ENCODE measurements at regions not wholly inside any gene's neighbourhood (a gene's known extent, or its start where the extent isn't known, plus 50 kb on each side); places are given as distances from the start of the nearest gene placed in this dataset.
A peak's percentile ranks its signal among the peaks of the same experiment; 100 is the strongest.

GRCh38 chr11:70742553-70743291 lies 344.4 kb downstream of the CTTN start:
- no peak for DNase-seq (ENCODE audit: low spot score)

GRCh38 chr11:70743329-70743728 lies 345.0 kb downstream of the CTTN start:
- DNase-seq (ENCODE audit: low spot score): no peak

GRCh38 chr11:70743941-70744351 lies 345.6 kb downstream of the CTTN start:
- no peak for DNase-seq (ENCODE audit: low spot score)

- no peak for DNase-seq (ENCODE audit: low spot score)
Observed at GRCh38 chr11:70744396-70745185, 346.3 kb downstream of the CTTN start.

GRCh38 chr11:70745451-70745850 lies 347.1 kb downstream of the CTTN start:
- no peak for DNase-seq (ENCODE audit: low spot score)

- DNase-seq (ENCODE audit: low spot score): no peak
Observed at GRCh38 chr11:70745941-70746340, 347.6 kb downstream of the CTTN start.

GRCh38 chr11:70746351-70746750 lies 348.0 kb downstream of the CTTN start:
- no peak for DNase-seq (ENCODE audit: low spot score)

- no peak for DNase-seq (ENCODE audit: low spot score)
Observed at GRCh38 chr11:70747285-70747684, 349.0 kb downstream of the CTTN start.

GRCh38 chr11:70747921-70748320 lies 349.6 kb downstream of the CTTN start:
- no peak for DNase-seq (ENCODE audit: low spot score)

- DNase-seq (ENCODE audit: low spot score): no peak
Observed at GRCh38 chr11:70751142-70751734, 352.9 kb downstream of the CTTN start.

GRCh38 chr11:70755410-70756158 lies 357.3 kb downstream of the CTTN start:
- peak; percentile 86 for DNase-seq (ENCODE audit: low spot score)

- no peak for DNase-seq (ENCODE audit: low spot score)
Observed at GRCh38 chr11:70756341-70756740, 358.0 kb downstream of the CTTN start.

GRCh38 chr11:70756756-70757155 lies 358.4 kb downstream of the CTTN start:
- DNase-seq (ENCODE audit: low spot score): no peak

GRCh38 chr11:70757241-70757640 lies 358.9 kb downstream of the CTTN start:
- no peak for DNase-seq (ENCODE audit: low spot score)

GRCh38 chr11:70758206-70758605 lies 359.9 kb downstream of the CTTN start:
- no peak for DNase-seq (ENCODE audit: low spot score)

- DNase-seq (ENCODE audit: low spot score): no peak
Observed at GRCh38 chr11:70759846-70760245, 361.5 kb downstream of the CTTN start.

- no peak for DNase-seq (ENCODE audit: low spot score)
Observed at GRCh38 chr11:70760416-70761020, 362.2 kb downstream of the CTTN start.

- DNase-seq (ENCODE audit: low spot score): no peak
Observed at GRCh38 chr11:70761094-70761907, 363.0 kb downstream of the CTTN start.

- DNase-seq (ENCODE audit: low spot score): no peak
Observed at GRCh38 chr11:70761908-70762337, 363.6 kb downstream of the CTTN start.

GRCh38 chr11:70762810-70763209 lies 364.5 kb downstream of the CTTN start:
- no peak for DNase-seq (ENCODE audit: low spot score)

GRCh38 chr11:70763606-70764005 lies 365.3 kb downstream of the CTTN start:
- no peak for DNase-seq (ENCODE audit: low spot score)

All from D341Med (cell line).